ENCODE measurements at regions not wholly inside any gene's neighbourhood (a gene's known extent, or its start where the extent isn't known, plus 50 kb on each side); places are given as distances from the start of the nearest gene placed in this dataset.

DNA sequence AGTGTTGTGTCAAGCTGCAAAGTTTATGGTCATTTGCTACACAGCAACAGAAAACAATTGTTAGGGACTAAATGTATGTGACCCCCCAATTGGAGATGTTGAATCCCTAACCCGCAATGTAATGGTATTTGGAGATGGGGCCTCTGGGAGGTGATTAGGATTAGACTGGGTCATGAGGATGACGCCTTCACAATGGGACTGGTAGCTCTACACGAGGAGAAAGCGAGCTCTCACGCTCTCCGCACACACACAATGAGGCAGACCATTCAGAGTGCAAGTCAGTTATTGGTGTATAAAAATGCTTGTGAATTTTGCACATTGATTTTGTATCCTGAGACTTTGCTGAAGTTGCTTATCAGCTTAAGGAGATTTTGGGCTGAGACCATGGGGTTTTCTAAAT lies 116.9 kb upstream of the NSMCE3 start:
- Histone ChIP-seq H3K9me3 (ENCODE audit: control insufficient read depth, insufficient read depth, low read length) (0 out of 2 replicates have a peak, but pooled peaks cover 2% of the 10 kb centered on the region), H3K27ac (ENCODE audit: insufficient read depth, low read length) (no peak overlapping the region), H2BK20ac (ENCODE audit: low read depth, low read length) (no peak overlapping the region), H2AK9ac (replicated peaks; ENCODE audit: low read depth, low read length, poor library complexity) (no peak overlapping the region), H3K4ac (ENCODE audit: low read depth, low read length) (no peak overlapping the region), H3K56ac (ENCODE audit: extremely low read depth, insufficient read depth, low read length) (no peak overlapping the region), H2BK120ac (ENCODE audit: low read depth, low read length) (no peak overlapping the region), H2BK15ac (ENCODE audit: low read depth, low read length) (no peak overlapping the region), H2AFZ (replicated peaks; ENCODE audit: low read length, poor library complexity) (no peak overlapping the region), H4K91ac (ENCODE audit: insufficient read depth, low read depth, low read length) (no peak overlapping the region), H3K14ac (replicated peaks; ENCODE audit: low read depth, low read length) (no peak overlapping the region), H3K4me1 (ENCODE audit: control insufficient read depth, insufficient read depth, low read length) (no peaks in the 10 kb centered on the region), H4K20me1 (ENCODE audit: insufficient read depth, low read length) (no peaks in the 10 kb centered on the region), H2AK5ac (ENCODE audit: low read depth, low read length) (no peak overlapping the region), H3K23ac (ENCODE audit: low read depth, low read length) (no peak overlapping the region), H3K18ac (ENCODE audit: low read depth, low read length) (no peak overlapping the region), H2BK5ac (ENCODE audit: low read depth, low read length, poor library complexity, severe bottlenecking) (no peak overlapping the region), H3K79me1 (ENCODE audit: low read depth in 1 of 2, low read length in 2 of 2) (no peaks in the 10 kb centered on the region), H3K4me2 (ENCODE audit: low read depth, low read length) (no peak overlapping the region), H3K27me3 (ENCODE audit: control insufficient read depth, insufficient read depth, low read length) (no peaks in the 10 kb centered on the region), H4K5ac (ENCODE audit: low read depth, low read length) (no peak overlapping the region), H4K8ac (ENCODE audit: low read depth in 2 of 2, low read length in 2 of 2) (no peak overlapping the region), H3K4me3 (ENCODE audit: insufficient read depth, low read depth, low read length) (no peak overlapping the region), H3K9ac (ENCODE audit: low read depth, low read length) (no peak overlapping the region), H3K36me3 (ENCODE audit: control insufficient read depth, insufficient read depth, low read length) (no peaks in the 10 kb centered on the region), H3K9me1 (ENCODE audit: insufficient read depth, low read length) (no peaks in the 10 kb centered on the region)
- in situ Hi-C loops (cut with MboI; ENCODE audit: low sequenced_read_pairs) (no loop called here), intact Hi-C loops (cut with micrococcal nuclease) (no loop called here), dilution Hi-C loops (cut with HindIII; ENCODE audit: low sequenced_read_pairs, unreplicated experiment) (no loop called here)
- no TSS peak for BruUV-seq (replicated peaks)
- ChIA-PET CTCF (no interaction called here), POLR2A (ENCODE audit: unreplicated experiment) (no interaction called here)
- DNase-seq (no peak), ATAC-seq (ENCODE audit: low read depth) (no peak)
- 71% methylated on average over 6 of the region's 6 CpGs; no CpG with 5 or more reads in 1 of the 2 experiments for WGBS, 2 experiments (ENCODE audit: extremely low coverage in 2 of 2, insufficient read length in 1 of 2)
- TF ChIP-seq, protein P1, sequence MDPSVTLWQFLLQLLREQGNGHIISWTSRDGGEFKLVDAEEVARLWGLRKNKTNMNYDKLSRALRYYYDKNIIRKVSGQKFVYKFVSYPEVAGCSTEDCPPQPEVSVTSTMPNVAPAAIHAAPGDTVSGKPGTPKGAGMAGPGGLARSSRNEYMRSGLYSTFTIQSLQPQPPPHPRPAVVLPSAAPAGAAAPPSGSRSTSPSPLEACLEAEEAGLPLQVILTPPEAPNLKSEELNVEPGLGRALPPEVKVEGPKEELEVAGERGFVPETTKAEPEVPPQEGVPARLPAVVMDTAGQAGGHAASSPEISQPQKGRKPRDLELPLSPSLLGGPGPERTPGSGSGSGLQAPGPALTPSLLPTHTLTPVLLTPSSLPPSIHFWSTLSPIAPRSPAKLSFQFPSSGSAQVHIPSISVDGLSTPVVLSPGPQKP (IDR thresholded peaks at IDR 0.05; ENCODE audit: borderline replicate concordance, low read depth, low read length), result no peak
- TF ChIP-seq RCOR1 (IDR thresholded peaks at IDR 0.05; ENCODE audit: insufficient replicate concordance, low read length) (no peak), MXI1 (IDR thresholded peaks at IDR 0.05; ENCODE audit: borderline replicate concordance, low read depth, low read length) (no peak), CEBPB (IDR thresholded peaks at IDR 0.05; ENCODE audit: low read depth, low read length) (no peak), FOS (IDR thresholded peaks at IDR 0.05; ENCODE audit: low read depth, low read length) (no peak), RAD21 (IDR thresholded peaks at IDR 0.05; ENCODE audit: low read length) (no peak), MAZ (IDR thresholded peaks at IDR 0.05; ENCODE audit: borderline replicate concordance, low read depth, low read length) (no peak), SMC3 (IDR thresholded peaks at IDR 0.05; ENCODE audit: low read depth, low read length) (no peak), RFX5 (IDR thresholded peaks at IDR 0.05; ENCODE audit: low read depth, low read length) (no peak), BHLHE40 (IDR thresholded peaks at IDR 0.05; ENCODE audit: low read depth, low read length) (no peak), POLR2A (IDR thresholded peaks at IDR 0.05; ENCODE audit: low read depth, low read length) (no peak), MAFK (IDR thresholded peaks at IDR 0.05; ENCODE audit: low read depth, low read length) (no peak), CHD1 (IDR thresholded peaks at IDR 0.05; ENCODE audit: low read depth, low read length) (no peak), NFE2L2 (IDR thresholded peaks at IDR 0.05; ENCODE audit: low read depth, low read length) (no peak)
- TF ChIP-seq, protein P2, sequence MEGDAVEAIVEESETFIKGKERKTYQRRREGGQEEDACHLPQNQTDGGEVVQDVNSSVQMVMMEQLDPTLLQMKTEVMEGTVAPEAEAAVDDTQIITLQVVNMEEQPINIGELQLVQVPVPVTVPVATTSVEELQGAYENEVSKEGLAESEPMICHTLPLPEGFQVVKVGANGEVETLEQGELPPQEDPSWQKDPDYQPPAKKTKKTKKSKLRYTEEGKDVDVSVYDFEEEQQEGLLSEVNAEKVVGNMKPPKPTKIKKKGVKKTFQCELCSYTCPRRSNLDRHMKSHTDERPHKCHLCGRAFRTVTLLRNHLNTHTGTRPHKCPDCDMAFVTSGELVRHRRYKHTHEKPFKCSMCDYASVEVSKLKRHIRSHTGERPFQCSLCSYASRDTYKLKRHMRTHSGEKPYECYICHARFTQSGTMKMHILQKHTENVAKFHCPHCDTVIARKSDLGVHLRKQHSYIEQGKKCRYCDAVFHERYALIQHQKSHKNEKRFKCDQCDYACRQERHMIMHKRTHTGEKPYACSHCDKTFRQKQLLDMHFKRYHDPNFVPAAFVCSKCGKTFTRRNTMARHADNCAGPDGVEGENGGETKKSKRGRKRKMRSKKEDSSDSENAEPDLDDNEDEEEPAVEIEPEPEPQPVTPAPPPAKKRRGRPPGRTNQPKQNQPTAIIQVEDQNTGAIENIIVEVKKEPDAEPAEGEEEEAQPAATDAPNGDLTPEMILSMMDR (conservative IDR thresholded peaks at IDR 0.05; ENCODE audit: low read depth, low read length), result no peak
- TF ChIP-seq, protein P3, sequence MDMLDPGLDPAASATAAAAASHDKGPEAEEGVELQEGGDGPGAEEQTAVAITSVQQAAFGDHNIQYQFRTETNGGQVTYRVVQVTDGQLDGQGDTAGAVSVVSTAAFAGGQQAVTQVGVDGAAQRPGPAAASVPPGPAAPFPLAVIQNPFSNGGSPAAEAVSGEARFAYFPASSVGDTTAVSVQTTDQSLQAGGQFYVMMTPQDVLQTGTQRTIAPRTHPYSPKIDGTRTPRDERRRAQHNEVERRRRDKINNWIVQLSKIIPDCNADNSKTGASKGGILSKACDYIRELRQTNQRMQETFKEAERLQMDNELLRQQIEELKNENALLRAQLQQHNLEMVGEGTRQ (IDR thresholded peaks at IDR 0.05; ENCODE audit: low read depth, low read length), result no peak
